ENCODE measurements at regions not wholly inside any gene's neighbourhood (a gene's known extent, or its start where the extent isn't known, plus 50 kb on each side); places are given as distances from the start of the nearest gene placed in this dataset.

GRCh38 chrX:1112321-1112720 lies 100.1 kb downstream of the CRLF2 start:
- DNase-seq (ENCODE audit: low spot score, unreplicated experiment): no peak
- Mint-ChIP-seq H3K27me3 (peaks cover 65% of the 10 kb centered on the region), H3K36me3 (ENCODE audit: insufficient read depth) (no peaks in the 10 kb centered on the region), H3K4me3 (ENCODE audit: low read depth) (no peak overlapping the region), H3K4me1 (ENCODE audit: low read depth) (peaks cover 6% of the 10 kb centered on the region), H3K27ac (no peak overlapping the region), H3K9me3 (ENCODE audit: low read depth) (no peaks in the 10 kb centered on the region)
- no peak for TF ChIP-seq CTCF (IDR thresholded peaks at IDR 0.05; ENCODE audit: unreplicated experiment)

GRCh38 chrX:1111601-1112300 lies 100.7 kb downstream of the CRLF2 start:
- Mint-ChIP-seq H3K4me3 (ENCODE audit: low read depth) (peak overlapping the region; percentile 1), H3K4me1 (ENCODE audit: low read depth) (peaks cover 6% of the 10 kb centered on the region), H3K36me3 (ENCODE audit: insufficient read depth) (no peaks in the 10 kb centered on the region), H3K27ac (no peak overlapping the region), H3K27me3 (peaks cover 68% of the 10 kb centered on the region), H3K9me3 (ENCODE audit: low read depth) (no peaks in the 10 kb centered on the region)
- DNase-seq (ENCODE audit: low spot score, unreplicated experiment): no peak
- TF ChIP-seq CTCF (IDR thresholded peaks at IDR 0.05; ENCODE audit: unreplicated experiment): no peak

- TF ChIP-seq CTCF (IDR thresholded peaks at IDR 0.05; ENCODE audit: unreplicated experiment): no peak
- H3K4me1 Mint-ChIP-seq (ENCODE audit: low read depth): peaks cover 6% of the 10 kb centered on the region
- H3K4me3 Mint-ChIP-seq (ENCODE audit: low read depth): no peak overlapping the region
- H3K36me3 Mint-ChIP-seq (ENCODE audit: insufficient read depth): no peaks in the 10 kb centered on the region
- no peak for DNase-seq (ENCODE audit: low spot score, unreplicated experiment)
- H3K27ac Mint-ChIP-seq: no peak overlapping the region
- peaks cover 73% of the 10 kb centered on the region for H3K27me3 Mint-ChIP-seq
- H3K9me3 Mint-ChIP-seq (ENCODE audit: low read depth): no peaks in the 10 kb centered on the region
These were observed 102.8 kb downstream of the CRLF2 start for GRCh38 chrX:1109580-1110119.

GRCh38 chrX:1108501-1109445 lies 103.7 kb downstream of the CRLF2 start:
- Mint-ChIP-seq H3K9me3 (ENCODE audit: low read depth) (no peaks in the 10 kb centered on the region), H3K4me1 (ENCODE audit: low read depth) (peaks cover 6% of the 10 kb centered on the region), H3K36me3 (ENCODE audit: insufficient read depth) (no peaks in the 10 kb centered on the region), H3K27me3 (peaks cover 73% of the 10 kb centered on the region), H3K27ac (no peak overlapping the region), H3K4me3 (ENCODE audit: low read depth) (no peak overlapping the region)
- no peak for TF ChIP-seq CTCF (IDR thresholded peaks at IDR 0.05; ENCODE audit: unreplicated experiment)
- no peak for DNase-seq (ENCODE audit: low spot score, unreplicated experiment)

GRCh38 chrX:1106478-1107210 lies 105.8 kb downstream of the CRLF2 start:
- TF ChIP-seq CTCF (IDR thresholded peaks at IDR 0.05; ENCODE audit: unreplicated experiment): no peak
- no peaks in the 10 kb centered on the region for H3K36me3 Mint-ChIP-seq (ENCODE audit: insufficient read depth)
- H3K4me3 Mint-ChIP-seq (ENCODE audit: low read depth): no peak overlapping the region
- H3K27me3 Mint-ChIP-seq: peaks cover 55% of the 10 kb centered on the region
- DNase-seq (ENCODE audit: low spot score, unreplicated experiment): no peak
- H3K4me1 Mint-ChIP-seq (ENCODE audit: low read depth): peaks cover 6% of the 10 kb centered on the region
- peak overlapping the region; percentile 25 for H3K27ac Mint-ChIP-seq
- no peaks in the 10 kb centered on the region for H3K9me3 Mint-ChIP-seq (ENCODE audit: low read depth)
